NCI-H1417 treated with DMSO at 0.1 percent for 48 hours (cell line): ENCODE measurements at regions not wholly inside any gene's neighbourhood (a gene's known extent, or its start where the extent isn't known, plus 50 kb on each side); places are given as distances from the start of the nearest gene placed in this dataset.

Source experiments
- DNase-seq: peaks from one replicate; lab custom pipeline; 2025; lab: John Stamatoyannopoulos, UW

DNA sequence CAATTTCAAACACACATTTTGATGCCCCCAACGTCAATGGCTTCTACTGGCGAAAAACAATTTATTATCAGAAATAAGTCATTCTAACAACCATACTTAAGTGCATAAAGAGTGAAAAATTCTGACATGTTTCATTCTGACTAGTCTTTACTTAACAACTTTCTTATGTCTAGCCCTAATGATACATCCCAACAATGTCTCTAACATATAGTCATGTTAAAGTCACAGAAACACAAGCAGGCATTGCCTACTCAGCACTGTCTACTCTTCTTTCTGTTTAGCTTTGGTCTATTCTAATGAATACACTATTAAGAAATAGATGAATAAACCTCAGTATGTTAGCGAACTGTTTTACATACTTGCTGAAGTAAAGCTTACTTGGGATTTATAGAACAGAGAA, 105.8 kb upstream of the DUSP10 start:
- DNase-seq, result no peak

DNA sequence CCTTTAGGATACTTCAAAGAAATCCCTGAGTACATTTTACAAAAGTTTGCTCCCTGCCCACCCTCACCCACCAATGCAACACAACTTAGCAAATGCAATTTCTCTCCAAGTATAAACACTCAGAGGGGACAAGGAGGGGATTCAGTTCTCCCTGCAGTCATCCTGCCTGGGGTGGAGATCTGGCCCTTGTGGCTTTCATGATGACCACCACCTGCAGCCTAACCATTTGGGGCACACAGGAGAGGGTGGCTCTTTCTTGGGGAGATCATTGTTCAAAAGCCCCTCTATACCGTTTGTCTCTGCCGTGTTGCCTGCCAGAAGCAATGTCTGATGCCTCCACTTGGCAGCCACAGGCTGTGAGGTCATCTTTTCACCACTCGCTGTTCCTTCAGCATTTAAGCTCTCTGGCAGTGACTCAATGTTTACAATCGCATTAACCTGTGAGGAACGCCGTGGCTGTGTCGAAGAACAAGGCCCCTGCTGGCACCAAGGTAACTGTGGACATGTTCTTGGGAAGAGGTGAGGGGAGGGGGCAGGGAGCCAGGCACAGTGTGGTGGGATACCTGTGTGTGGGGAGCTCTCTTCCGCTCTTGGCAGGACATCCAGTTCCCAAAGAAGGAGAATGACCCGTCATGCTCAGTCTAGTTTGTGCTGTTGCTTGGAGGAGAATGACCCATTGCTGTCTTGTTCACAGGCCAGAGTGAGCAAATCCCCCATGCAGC, 103.9 kb upstream of the DUSP10 start:
- no peak for DNase-seq

DNA sequence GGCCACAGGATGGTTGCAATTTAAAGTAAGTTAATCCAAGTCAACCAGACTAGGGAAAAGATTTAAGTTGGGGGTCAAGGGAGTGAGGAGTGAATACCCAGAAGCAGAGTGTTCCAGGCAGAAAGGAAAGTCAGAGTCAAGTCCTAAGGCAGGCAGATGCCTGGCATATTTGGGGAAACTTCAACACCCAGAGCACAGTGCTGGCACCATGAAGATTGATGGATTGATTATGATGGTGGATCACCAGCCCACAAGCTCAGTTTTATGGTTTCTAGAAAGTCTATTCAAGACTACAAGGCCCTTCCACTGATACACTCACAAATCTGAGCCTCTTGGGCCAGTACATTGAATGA, 100.1 kb upstream of the DUSP10 start:
- DNase-seq, result no peak

DNA sequence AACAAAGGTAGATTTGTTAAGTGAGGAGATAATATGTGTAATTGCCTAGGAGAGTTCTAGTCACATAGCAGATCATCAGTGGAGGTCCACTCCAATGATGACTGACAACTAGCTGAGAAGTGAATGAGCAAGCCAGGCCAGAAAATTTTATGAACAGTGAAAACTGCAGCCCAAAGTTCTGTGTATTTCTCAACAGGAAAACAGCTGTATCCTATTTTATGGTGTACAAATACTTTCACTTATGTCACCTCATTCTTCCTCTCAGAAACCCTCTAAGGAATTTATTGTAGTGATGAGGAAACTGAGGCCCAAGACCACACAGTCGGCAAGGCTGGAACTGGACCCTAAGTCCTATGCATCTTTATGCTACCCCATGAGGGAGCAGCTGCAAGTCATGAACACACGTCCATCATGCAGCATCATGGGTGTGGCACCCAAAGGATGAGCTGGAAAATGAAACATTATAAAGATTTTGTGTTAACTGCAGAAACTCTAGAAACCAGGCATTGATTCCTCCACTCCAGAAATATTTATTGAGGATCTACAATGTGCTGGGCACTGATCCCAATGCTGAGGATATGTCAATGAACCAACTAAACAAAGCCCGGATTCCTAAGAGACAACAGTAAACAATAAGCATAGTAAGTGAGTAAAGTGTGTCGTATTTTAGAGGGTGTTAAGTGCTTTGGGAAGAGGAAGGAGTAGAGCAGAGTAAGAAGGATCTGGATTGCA, 99.5 kb upstream of the DUSP10 start:
- no peak for DNase-seq

DNA sequence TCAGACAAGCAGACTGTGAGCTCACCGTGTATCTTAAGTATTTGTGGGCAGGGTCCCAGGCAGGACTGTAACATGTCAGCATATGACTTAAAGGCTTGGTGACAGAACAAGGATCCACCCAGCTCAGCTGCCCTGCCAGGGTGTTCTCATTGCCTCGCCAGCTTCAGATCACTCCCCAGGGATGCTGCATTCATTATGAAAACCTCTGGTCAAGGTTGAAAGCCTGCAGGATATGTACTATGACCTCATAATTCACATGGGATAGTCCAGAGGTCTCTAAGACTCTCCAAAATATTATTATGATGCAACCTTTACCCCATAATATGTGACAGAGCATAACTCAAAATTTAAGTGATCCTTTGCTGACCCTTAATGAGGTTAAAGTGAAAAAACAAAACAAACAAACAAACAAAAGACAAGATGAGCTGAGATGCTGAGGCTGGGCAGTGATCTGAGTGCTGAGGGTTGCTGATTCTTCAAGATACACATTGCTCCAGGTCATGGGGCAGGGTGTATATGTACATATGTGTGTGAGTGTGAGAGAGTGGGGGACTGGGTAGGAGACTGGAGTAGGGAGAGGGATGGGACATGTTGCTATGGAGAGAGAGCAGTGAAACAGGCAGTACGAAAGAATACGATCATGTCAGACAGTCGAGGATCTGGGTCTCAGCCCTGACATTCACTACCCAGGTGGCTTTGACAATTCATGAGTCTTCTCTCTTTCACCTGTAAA, 98.8 kb upstream of the DUSP10 start:
- DNase-seq, result no peak

DNA sequence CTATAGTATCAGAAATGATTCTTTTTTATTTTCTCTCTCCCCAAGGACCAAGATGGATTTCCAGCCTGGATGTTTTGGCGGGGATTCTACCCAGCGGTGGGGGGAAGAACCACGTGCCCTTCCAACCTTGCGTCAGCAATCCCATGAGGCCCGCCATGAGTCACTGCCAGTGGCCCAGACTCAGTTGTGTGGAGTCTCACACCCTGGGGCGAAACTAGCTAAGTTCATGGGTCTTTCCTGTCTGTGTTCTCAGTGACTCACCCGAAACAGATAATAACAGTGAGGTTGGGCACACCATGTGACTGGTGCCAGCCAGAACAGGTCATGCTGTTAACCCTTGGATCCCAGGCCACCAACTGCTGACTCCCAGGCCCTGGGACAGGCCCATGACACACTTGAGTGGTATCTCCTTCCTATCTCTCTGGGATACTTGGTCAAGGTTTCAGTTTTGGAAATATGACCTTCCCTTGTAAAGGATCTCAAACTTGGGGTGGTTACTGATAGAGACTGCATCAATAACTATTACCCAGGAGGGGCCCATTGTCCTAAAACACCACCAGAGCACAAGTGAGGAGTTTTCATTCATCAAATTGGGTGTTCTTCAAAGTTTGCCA, 98.0 kb upstream of the DUSP10 start:
- no peak for DNase-seq

DNA sequence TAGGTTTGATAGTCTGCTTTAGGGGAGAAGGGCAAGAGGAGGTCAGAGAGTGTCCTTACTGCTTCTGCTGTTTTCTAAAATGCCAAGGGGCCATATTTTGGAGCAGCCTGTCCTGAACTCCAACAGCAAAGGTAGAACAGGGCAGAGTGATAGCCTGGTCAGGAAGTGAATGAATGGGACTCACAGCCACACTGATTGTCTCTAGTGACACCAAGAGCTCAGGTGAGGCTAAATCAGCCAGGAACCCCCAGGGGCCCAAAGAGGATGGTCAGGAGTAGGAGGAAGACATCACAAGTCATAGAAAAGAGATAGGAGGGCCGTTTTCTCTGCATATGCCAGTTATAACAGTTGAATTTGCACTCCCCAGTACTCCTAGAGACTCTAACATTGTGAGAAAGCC, 97.4 kb upstream of the DUSP10 start:
- DNase-seq, result no peak

DNA sequence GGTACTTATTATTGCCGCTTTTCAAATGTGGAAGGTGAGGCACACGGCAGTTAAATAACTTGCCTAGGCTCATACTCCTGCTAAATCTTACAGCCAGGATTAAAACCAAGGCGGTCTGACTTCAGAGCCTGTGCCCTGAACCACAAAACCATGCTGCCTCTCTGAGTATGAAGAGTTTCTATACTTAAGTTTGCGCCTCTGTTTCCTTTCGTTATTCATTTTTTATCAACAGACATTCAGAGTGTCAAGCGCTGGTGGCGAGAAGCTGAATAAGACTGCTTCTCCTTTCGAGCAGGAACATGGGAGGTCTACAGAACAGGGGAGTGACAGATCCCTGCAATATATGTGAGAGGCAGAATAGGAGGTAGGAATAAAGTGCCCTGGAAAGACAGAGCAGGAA, 96.0 kb upstream of the DUSP10 start:
- DNase-seq, result no peak

DNA sequence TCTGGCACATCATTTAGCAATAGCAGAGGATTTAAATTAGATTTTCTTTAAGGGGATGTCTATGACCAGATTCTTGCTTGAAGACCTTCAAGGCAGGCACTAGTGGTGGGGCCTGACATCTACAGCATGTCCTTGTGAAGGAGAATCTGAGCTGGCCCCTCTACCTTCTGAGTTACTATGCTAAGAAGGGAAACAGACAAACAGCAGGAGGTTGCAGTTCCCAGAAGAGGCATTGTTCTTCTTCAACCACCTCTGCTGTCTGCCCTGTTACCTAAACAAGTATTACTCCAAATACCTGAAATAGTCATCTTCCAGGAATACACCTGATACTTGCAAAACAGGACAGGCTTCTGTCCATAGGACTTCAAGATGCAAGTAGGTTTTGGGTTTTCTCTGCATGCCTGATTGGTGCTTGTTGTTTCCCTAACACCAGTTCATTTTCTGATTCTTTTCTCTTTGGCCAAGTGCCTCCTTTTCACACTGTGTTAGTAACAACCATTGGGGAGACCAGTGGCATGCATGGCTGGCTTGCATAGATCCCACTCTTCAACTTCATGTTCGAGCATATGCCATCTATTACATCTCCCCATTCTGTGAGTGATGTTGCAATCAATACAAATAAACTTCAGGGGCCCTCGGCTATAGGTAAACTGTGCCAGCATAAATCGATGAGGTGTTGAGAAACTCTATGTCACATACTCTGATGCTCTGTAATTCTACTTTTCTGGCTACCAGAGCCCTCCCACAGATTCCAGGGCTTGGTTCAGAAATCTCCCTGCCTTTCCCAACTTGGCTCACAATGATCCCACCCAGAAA, 93.0 kb upstream of the DUSP10 start:
- no peak for DNase-seq

DNA sequence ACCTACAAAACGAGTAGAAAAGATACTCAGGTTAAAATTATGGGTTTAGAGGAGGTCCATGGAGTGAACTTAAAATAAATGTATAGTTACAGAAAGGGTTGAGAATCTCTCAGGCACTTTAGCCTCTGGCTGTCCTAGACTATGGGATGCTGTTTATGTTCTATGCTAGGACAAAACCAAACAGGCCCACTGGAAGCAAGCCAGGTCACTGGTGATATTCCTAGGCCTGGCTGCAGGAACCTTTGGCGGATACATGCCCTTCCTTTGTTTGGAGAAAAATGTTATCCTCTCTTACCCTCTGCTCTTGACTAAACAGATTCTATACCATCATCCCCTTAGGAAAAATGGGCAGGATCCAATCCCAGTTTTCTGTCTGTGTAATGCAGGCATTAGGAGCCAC, 90.7 kb upstream of the DUSP10 start:
- no peak for DNase-seq

DNA sequence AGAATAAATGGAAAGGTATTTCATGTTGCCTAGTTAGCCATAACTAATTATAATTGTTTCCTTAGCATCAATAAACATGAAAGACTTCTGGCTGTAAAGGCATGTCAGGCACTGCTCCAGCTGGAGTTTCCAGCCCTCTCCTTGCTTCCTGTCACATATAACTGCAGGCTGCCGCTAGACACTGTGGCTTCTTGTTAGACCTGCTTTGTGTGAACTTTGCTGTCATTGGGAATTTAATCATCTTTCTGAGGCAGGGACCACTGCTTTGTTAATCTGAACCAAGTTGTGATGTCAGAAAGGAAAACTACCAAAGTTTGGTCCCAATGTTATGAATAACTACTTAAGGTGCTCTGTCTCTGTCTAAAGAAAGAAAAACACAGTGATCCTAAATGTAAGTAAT, 90.3 kb upstream of the DUSP10 start:
- no peak for DNase-seq

DNA sequence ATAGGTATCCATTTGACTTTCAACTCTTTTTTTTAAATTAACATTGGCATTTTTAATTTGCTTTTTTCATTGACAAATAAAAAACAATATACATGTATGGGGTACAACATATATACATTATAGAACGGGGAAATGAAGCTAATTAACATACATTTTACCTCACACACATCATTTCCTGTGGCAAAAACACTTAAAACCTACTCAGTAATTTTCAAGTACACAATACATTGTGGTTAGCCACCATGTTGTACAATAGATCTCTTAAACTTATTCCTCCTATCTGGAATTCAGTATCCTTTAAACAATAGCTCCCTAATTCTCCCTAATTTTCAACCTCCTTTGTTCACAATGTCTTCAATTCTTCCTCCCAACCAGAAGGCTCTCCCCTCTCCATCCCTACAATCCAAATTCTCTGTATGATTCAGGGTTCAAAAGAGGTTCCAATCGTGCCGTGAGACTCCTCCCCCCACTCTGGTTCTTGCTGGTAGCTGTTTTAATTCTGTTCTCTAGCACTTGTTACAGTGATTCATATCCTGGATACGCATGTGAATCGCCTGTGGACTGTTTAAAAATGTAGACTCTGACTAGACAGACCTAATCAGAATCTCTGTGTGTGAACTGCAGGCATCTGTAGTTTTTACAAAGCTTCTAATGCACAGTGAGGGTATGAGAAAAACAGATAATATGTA, 87.6 kb upstream of the DUSP10 start:
- no peak for DNase-seq

DNA sequence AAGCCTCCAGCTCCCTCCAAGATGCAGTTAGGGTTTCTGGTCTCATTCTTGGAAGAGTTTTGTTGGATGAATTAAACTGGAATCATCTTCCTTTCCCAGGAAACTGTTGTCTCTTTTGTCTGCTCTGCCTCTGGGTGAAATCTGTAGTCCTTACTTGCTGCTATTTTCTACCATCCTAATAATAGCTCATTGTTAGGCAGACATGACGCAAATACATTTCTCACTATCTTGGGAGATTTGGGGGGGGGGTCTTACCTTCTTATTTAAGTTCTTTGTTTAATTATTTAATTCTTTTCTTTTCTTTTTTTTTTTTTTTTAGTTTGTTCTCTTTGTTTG, 85.4 kb upstream of the DUSP10 start:
- no peak for DNase-seq

DNA sequence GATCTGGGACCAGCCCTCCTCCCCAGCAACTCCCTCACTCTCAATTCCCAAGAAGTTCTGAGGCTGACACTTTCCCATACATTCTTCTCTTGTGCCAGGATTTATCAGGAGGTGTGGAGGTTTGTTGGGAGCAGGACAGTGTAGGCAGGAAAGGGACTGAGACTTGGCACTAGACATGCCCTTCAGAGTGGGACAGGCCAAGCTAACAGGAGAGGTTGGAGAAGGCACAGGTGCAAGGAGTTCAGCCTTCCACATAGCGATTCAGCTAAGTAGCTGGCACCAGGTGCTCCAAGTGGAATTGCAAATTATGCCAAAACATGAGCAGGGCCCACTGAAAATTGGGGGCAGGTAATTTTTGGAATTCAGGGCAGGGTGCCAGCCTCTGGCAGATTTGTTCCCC, 83.0 kb upstream of the DUSP10 start:
- no peak for DNase-seq

DNA sequence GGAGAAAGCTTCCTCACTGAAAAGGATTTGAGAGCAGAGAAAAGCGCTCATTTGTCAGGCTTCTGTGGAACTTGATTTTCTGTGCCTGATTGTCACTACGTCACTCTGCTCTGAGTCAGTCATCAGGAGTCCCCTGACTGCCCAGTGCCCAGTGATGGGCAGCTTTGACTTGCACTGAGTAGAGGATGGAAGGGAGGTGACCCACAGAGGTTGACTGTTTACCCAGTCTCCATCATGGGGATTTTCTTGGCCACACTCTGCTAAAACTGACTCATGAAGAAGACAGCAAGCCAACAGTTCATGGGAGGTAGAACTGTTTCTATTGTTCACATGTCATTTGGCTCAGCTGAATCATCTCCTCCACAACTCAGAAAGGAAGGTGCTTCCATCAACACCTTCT, 82.1 kb upstream of the DUSP10 start:
- no peak for DNase-seq

DNA sequence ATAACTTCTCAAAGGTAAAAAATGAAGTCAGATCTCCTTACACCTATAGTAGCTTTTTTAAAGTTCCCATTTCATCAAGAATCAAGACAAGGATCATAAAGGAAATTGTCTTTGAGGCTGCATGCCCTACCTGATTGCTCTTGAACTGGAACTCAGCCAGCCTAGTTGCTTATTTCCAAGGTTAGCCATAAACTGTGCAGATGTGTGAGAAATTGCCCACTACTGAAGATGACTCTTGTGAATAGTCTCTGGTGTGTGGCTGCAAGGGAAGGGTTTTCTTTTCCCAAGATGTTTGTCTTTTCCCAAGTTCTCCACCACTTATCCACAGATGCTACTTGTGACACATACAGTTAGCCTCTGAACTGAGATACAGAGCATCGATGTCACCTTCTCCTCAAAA, 81.7 kb upstream of the DUSP10 start:
- no peak for DNase-seq

DNA sequence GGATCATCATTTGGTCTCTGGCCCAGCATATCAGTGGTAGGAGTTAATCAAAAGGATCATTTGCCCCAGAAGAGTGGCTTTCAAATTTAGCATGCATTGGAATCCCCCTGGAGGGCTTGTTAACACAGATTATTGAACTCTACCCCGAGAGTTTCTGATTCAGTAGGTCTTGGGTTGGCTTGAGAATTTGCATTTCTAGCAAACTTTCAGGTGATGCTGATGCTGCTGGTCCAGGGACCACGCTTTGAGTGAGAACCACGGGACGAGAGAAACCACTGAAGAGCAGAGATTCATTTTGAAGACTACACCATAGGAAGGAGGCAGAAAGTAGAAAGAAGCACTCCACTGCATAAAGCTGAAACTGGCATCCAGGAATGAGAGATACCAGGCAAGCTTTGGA, 81.3 kb upstream of the DUSP10 start:
- no peak for DNase-seq

DNA sequence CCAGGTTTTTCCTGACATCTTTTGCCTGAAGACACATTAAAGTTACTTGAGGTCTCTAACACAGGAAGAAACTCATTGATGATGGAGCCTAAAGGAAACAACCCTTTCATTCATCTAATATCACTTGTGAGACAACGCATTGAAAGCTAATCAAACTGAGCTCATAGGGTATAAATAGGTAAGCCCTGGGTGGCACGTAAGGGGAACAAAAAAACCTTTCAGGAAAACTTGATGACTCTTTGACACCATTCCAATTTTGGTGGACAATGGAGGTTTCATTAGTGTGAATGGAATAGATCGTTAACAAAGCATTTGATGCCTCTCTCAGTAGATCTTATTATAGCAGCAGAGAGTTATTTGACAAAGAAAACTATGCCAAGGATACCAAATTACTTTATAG, 80.7 kb upstream of the DUSP10 start:
- DNase-seq, result no peak

DNA sequence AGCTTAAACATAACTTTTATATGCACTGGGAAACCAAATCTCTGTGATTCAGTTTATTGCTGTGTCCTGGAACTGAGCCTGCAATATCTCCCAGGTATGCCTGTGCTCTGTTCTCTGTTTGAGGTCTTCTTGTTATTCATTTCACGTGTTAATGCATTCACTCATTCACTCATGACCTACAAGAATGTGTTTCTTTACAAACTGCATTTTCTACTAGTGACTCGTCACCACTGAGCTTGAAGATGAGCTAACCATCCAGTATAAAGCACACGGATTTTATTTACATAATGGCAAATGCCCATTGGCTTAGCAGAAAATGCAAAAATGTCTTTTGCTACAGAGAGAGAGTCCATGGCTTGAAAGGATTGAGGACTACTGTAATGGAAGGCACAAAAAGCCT, 75.0 kb upstream of the DUSP10 start:
- DNase-seq, result no peak

DNA sequence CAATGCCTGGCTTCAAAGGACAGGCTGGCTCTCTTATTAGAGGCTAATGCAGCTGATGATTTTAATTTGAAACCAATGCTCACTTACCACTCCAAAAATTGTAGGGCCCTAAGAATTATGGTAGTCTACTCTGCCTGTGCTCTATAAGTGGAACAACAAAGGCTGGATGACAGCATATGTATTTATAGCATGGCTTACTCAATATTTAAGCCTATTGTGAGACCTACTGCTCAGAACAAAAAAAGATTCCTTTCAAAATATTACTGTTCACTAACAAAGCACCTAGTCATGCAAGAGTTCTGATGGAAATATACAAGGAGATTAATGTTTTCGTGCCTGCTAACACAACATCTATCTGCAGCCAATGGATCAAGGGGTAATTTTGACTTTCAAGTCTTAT, 73.8 kb upstream of the DUSP10 start:
- no peak for DNase-seq

DNA sequence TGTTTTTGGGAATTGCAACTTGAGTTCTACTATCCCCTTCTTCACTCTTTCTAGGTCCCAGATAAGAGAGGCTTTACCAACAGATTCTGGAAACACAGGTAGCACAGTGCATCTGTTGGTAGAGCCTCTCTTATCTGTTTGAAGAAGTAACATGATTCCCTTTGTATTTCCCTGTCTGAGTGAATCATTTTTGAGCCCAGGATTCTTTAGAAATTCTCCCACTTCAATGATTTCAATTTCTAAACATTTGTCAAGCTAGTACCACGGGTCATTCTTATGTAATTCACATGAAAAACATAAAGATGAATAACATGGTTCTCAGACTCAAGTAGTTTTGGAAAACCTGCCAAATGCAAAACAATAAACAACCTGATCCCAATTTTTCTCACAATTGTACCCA, 72.0 kb upstream of the DUSP10 start:
- DNase-seq, result no peak
